NCI-H69 (cell line): ENCODE measurements at regions not wholly inside any gene's neighbourhood (a gene's known extent, or its start where the extent isn't known, plus 50 kb on each side); places are given as distances from the start of the nearest gene placed in this dataset.
"Not testable (repeated sequence)": the region's sequence is repeated elsewhere in the genome, so short reads cannot be mapped to it uniquely, and the experiment has no call there.

Experiments
- DNase-seq: peaks from one replicate; lab custom pipeline; 2025; lab: John Stamatoyannopoulos, UW

- DNase-seq: peak; percentile 72
Observed at GRCh38 chr6:106746652-106747051, 117.3 kb downstream of the QRSL1 start.

- peak; percentile 92 for DNase-seq
Observed at GRCh38 chr6:106745824-106746582, 116.6 kb downstream of the QRSL1 start.

GRCh38 chr6:106745197-106745770, 115.9 kb downstream of the QRSL1 start:
- peak; percentile 75 for DNase-seq

- no peak for DNase-seq
Observed at GRCh38 chr6:106744781-106745180, 115.4 kb downstream of the QRSL1 start.

- DNase-seq: not testable (repeated sequence)
Observed at GRCh38 chr6:106744029-106744428, 114.7 kb downstream of the QRSL1 start.

GRCh38 chr6:106743612-106744011, 114.2 kb downstream of the QRSL1 start:
- DNase-seq: peak; percentile 82

- DNase-seq: no peak
Observed at GRCh38 chr6:106740287-106740686, 110.9 kb downstream of the QRSL1 start.

- DNase-seq: no peak
Observed at GRCh38 chr6:106739387-106739786, 110.0 kb downstream of the QRSL1 start.

- DNase-seq: no peak
Observed at GRCh38 chr6:106736502-106736901, 107.1 kb downstream of the QRSL1 start.

GRCh38 chr6:106735828-106736227, 106.5 kb downstream of the QRSL1 start:
- no peak for DNase-seq

GRCh38 chr6:106735136-106735633, 105.8 kb downstream of the QRSL1 start:
- DNase-seq: no peak

- no peak for DNase-seq
Observed at GRCh38 chr6:106733386-106733785, 104.0 kb downstream of the QRSL1 start.

GRCh38 chr6:106732376-106732940, 103.1 kb downstream of the QRSL1 start:
- no peak for DNase-seq

GRCh38 chr6:106731843-106732160, 102.4 kb downstream of the QRSL1 start:
- no peak for DNase-seq

- DNase-seq: no peak
Observed at GRCh38 chr6:106731144-106731842, 101.9 kb downstream of the QRSL1 start.

- no peak for DNase-seq
Observed at GRCh38 chr6:106730718-106731117, 101.3 kb downstream of the QRSL1 start.

GRCh38 chr6:106730264-106730663, 100.9 kb downstream of the QRSL1 start:
- no peak for DNase-seq

GRCh38 chr6:106729841-106730240, 100.5 kb downstream of the QRSL1 start:
- no peak for DNase-seq

- DNase-seq: peak; percentile 24
Observed at GRCh38 chr6:106728296-106728870, 99.0 kb downstream of the QRSL1 start.

- DNase-seq: peak; percentile 38
Observed at GRCh38 chr6:106727480-106728149, 98.2 kb downstream of the QRSL1 start.

GRCh38 chr6:106724848-106725247, 95.5 kb downstream of the QRSL1 start:
- no peak for DNase-seq

GRCh38 chr6:106724337-106724736, 95.0 kb downstream of the QRSL1 start:
- DNase-seq: peak; percentile 47
